IMR-90 (cell line): ENCODE measurements at regions not wholly inside any gene's neighbourhood (a gene's known extent, or its start where the extent isn't known, plus 50 kb on each side); places are given as distances from the start of the nearest gene placed in this dataset.

Experiments
- ATAC-seq: fragments of 200-7000 bp; cut with Tn5 transposase; 2 replicates; pipeline ENCODE4 v1.9.1; 2020; ENCODE audit warnings: low read depth, mild to moderate bottlenecking, moderate library complexity
- BruUV-seq: library from RNA; stranded (reverse); fragments of 400-500 nt; replicated peaks from 2 replicates; lab custom pipeline; 2021; lab: Mats Ljungman, UMichigan
- CTCF ChIA-PET: fragments of 300-600 bp; formaldehyde crosslinking; extraction: SDS; loops from one replicate; lab custom pipeline; 2021; ENCODE audit warnings: antibody characterized with exemption; lab: Yijun Ruan, JAX
- POLR2A ChIA-PET: fragments of 300-600 bp; sonication (Branson Sonifier 250); formaldehyde crosslinking; loops from one replicate; lab custom pipeline; 2022; ENCODE audit warnings: antibody characterized with exemption; ENCODE audit not compliant: unreplicated experiment; lab: Charles Lee
- DNase-seq: peaks from one replicate; pipeline ENCODE4 v3.0.0; 2013
- H2AFZ ChIP-seq: replicated peaks from 2 replicates; pipeline ENCODE3; 2013; ENCODE audit warnings: low read length, mild to moderate bottlenecking; ENCODE audit not compliant: poor library complexity
- H2AK5ac ChIP-seq: 2 replicates; pipeline ENCODE4 v1.6.1; 2013; ENCODE audit warnings: low read depth, low read length, inconsistent platforms
- H2AK9ac ChIP-seq: replicated peaks from 2 replicates; pipeline ENCODE3; 2013; ENCODE audit warnings: mild to moderate bottlenecking, low read depth, low read length, moderate library complexity; ENCODE audit not compliant: poor library complexity
- H2BK120ac ChIP-seq: 2 replicates; pipeline ENCODE4 v1.6.1; 2013; ENCODE audit warnings: low read depth, low read length, inconsistent platforms
- H2BK15ac ChIP-seq: 3 replicates; pipeline ENCODE4 v1.6.1; 2013; ENCODE audit warnings: low read depth, low read length, inconsistent platforms
- H2BK20ac ChIP-seq: 2 replicates; pipeline ENCODE4 v1.6.1; 2013; ENCODE audit warnings: low read depth, mild to moderate bottlenecking, inconsistent platforms, low read length, moderate library complexity
- H2BK5ac ChIP-seq: 2 replicates; pipeline ENCODE4 v1.6.1; 2013; ENCODE audit warnings: mild to moderate bottlenecking, low read depth, low read length, inconsistent platforms; ENCODE audit not compliant: poor library complexity, severe bottlenecking
- H3K14ac ChIP-seq: replicated peaks from 2 replicates; pipeline ENCODE4 v1.6.1; 2013; ENCODE audit warnings: low read depth, low read length, inconsistent platforms
- H3K18ac ChIP-seq: 2 replicates; pipeline ENCODE4 v1.6.1; 2013; ENCODE audit warnings: low read depth, low read length, control low read depth
- H3K23ac ChIP-seq: 2 replicates; pipeline ENCODE4 v1.6.1; 2013; ENCODE audit warnings: low read depth, low read length, inconsistent platforms
- H3K27ac ChIP-seq: 2 replicates; pipeline ENCODE4 v1.5.1; 2013; ENCODE audit warnings: mild to moderate bottlenecking, control low read depth, low read length; ENCODE audit not compliant: insufficient read depth
- H3K27me3 ChIP-seq: 2 replicates; pipeline ENCODE4 v1.6.1; 2013; ENCODE audit warnings: low read length; ENCODE audit not compliant: control insufficient read depth, insufficient read depth
- H3K36me3 ChIP-seq: 2 replicates; pipeline ENCODE4 v1.6.1; 2013; ENCODE audit warnings: low read length, mixed read lengths; ENCODE audit not compliant: control insufficient read depth, insufficient read depth
- H3K4ac ChIP-seq: 2 replicates; pipeline ENCODE4 v1.6.1; 2013; ENCODE audit warnings: low read depth, low read length, inconsistent platforms
- H3K4me1 ChIP-seq: 2 replicates; pipeline ENCODE4 v1.6.1; 2013; ENCODE audit warnings: low read length, mixed read lengths; ENCODE audit not compliant: control insufficient read depth, insufficient read depth
- H3K4me2 ChIP-seq: 2 replicates; pipeline ENCODE4 v1.6.1; 2013; ENCODE audit warnings: low read depth, mild to moderate bottlenecking, control low read depth, low read length, moderate library complexity
- H3K4me3 ChIP-seq: 2 replicates; pipeline ENCODE4 v1.5.1; 2013; ENCODE audit warnings: low read depth, mild to moderate bottlenecking, control low read depth, low read length, moderate library complexity; ENCODE audit not compliant: insufficient read depth
- H3K56ac ChIP-seq: 2 replicates; pipeline ENCODE4 v1.6.1; 2013; ENCODE audit warnings: low read length, inconsistent platforms; ENCODE audit not compliant: insufficient read depth; ENCODE audit errors: extremely low read depth
- H3K79me1 ChIP-seq, 2 experiments: 2 replicates each; pipeline ENCODE4 v1.6.1; 2013; ENCODE audit warnings: low read length in 2 of 2, inconsistent platforms in 1 of 2, low read depth in 1 of 2
- H3K9ac ChIP-seq: 2 replicates; pipeline ENCODE4 v1.6.1; 2013; ENCODE audit warnings: low read depth, low read length, control low read depth
- H3K9me1 ChIP-seq: 2 replicates; pipeline ENCODE4 v1.6.1; 2013; ENCODE audit warnings: low read length, inconsistent platforms; ENCODE audit not compliant: insufficient read depth
- H3K9me3 ChIP-seq: 2 replicates; pipeline ENCODE4 v1.6.1; 2013; ENCODE audit warnings: low read length; ENCODE audit not compliant: control insufficient read depth, insufficient read depth
- H4K20me1 ChIP-seq: 2 replicates; pipeline ENCODE4 v1.6.1; 2013; ENCODE audit warnings: low read length, inconsistent platforms; ENCODE audit not compliant: insufficient read depth
- H4K5ac ChIP-seq: 2 replicates; pipeline ENCODE4 v1.6.1; 2013; ENCODE audit warnings: mild to moderate bottlenecking, low read depth, low read length, control low read depth
- H4K8ac ChIP-seq, 2 experiments: 2 replicates each; pipeline ENCODE4 v1.6.1; 2013; ENCODE audit warnings: low read depth in 2 of 2, low read length in 2 of 2, control low read depth in 1 of 2, inconsistent platforms in 1 of 2
- H4K91ac ChIP-seq: 2 replicates; pipeline ENCODE4 v1.6.1; 2013; ENCODE audit warnings: low read depth, low read length, inconsistent platforms; ENCODE audit not compliant: insufficient read depth
- CEBPB ChIP-seq: IDR thresholded peaks from 2 replicates; pipeline ENCODE4 v1.6.1; 2012; ENCODE audit warnings: low read depth, low read length, improper control_type of control experiment
- CTCF ChIP-seq: conservative IDR thresholded peaks from 2 replicates; pipeline ENCODE4 v1.5.1; 2012; ENCODE audit warnings: mild to moderate bottlenecking, low read depth, low read length, improper control_type of control experiment
- FOS ChIP-seq: fragments of 150-350 bp; IDR thresholded peaks from 2 replicates; pipeline ENCODE4 v1.6.1; 2016; ENCODE audit warnings: low read depth, low read length
- POLR2A ChIP-seq: IDR thresholded peaks from 2 replicates; pipeline ENCODE4 v1.6.1; 2012; ENCODE audit warnings: mild to moderate bottlenecking, low read depth, low read length
- RFX5 ChIP-seq: IDR thresholded peaks from 2 replicates; pipeline ENCODE4 v1.8.0; 2012; ENCODE audit warnings: low read depth, mild to moderate bottlenecking, low read length, moderate library complexity
- WGBS, 2 experiments: methylation state at CpG; one replicate each; pipeline versions ENCODE4 v1.1.5 to v1.1.7; 2013; ENCODE audit warnings: missing lambda C conversion rate in 2 of 2; ENCODE audit not compliant: insufficient read length in 1 of 2; ENCODE audit errors: extremely low coverage in 2 of 2; 5-methylcytosine and 5-hydroxymethylcytosine counted together
- dilution Hi-C: fragments of 300-500 bp; cut with HindIII; formaldehyde crosslinking; loops from one replicate; pipeline ENCODE4 v1.14.3; 2018; ENCODE audit warnings: low sequenced_read_pairs; ENCODE audit not compliant: unreplicated experiment
- in situ Hi-C: fragments of 300-500 bp; cut with MboI; formaldehyde crosslinking; loops from 3 replicates; pipeline ENCODE4 v1.14.3; 2019; ENCODE audit warnings: low sequenced_read_pairs, inconsistent platforms, mixed read lengths
- intact Hi-C: fragments of 100-400 bp; cut with micrococcal nuclease; formaldehyde crosslinking; loops from 2 replicates; pipeline ENCODE4 v1.10.0; 2022

DNA sequence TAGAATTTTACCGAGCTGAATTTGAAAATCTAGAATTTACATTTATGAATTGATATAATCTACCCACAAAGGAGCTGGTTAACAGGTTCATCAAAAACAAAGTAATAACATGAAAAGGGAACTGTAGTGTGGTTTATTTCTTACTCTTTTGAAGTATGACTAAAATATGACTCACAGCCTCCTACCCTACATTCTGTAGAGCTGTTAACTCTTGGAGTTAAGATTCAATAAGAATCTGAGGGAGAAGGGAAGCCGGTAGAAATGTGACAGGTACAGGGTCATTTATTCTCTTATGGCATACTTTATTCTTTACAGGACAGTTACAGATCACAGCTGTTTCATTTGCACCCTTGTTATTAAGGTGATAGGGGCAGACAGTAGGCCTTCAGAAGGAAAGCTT lies 132.2 kb upstream of the FAM47B start:
- Histone ChIP-seq H4K8ac (no peak overlapping the region), H3K36me3 (no peaks in the 10 kb centered on the region), H3K56ac (no peak overlapping the region), H2BK5ac (peak overlapping the region; percentile 67), H3K4ac (no peak overlapping the region), H3K27me3 (no peaks in the 10 kb centered on the region), H2AK5ac (no peak overlapping the region), H3K4me2 (peak overlapping the region; percentile 99), H2AK9ac (no peak overlapping the region), H2BK15ac (no peak overlapping the region), H3K18ac (no peak overlapping the region), H3K9me1 (peaks cover 2% of the 10 kb centered on the region; the same call in 1 of the 2 replicates), H3K23ac (no peak overlapping the region), H3K27ac (no peak overlapping the region), H3K79me1 (no peaks in the 10 kb centered on the region), H3K14ac (no peak overlapping the region), H4K20me1 (no peaks in the 10 kb centered on the region), H2AFZ (no peak overlapping the region), H3K9ac (no peak overlapping the region), H3K4me3 (peak overlapping the region; percentile 18; the same call in 1 of the 2 replicates), H3K4me1 (peaks cover 3% of the 10 kb centered on the region; the same call in 1 of the 2 replicates), H3K9me3 (no peaks in the 10 kb centered on the region), H4K5ac (no peak overlapping the region), H2BK20ac (no peak overlapping the region), H4K91ac (no peak overlapping the region), H2BK120ac (no peak overlapping the region)
- dilution Hi-C loops (no loop called here), intact Hi-C loops (loop anchor here (10.0 kb wide), 1 partner anchor 156 kb away; the partner anchor contains the start of gene TMEM47), in situ Hi-C loops (no loop called here)
- DNase-seq (peak; percentile 60), ATAC-seq (peak; percentile 82)
- BruUV-seq, result no TSS peak
- ChIA-PET POLR2A (no interaction called here), CTCF (no interaction called here)
- TF ChIP-seq CEBPB, result no peak
- TF ChIP-seq RFX5, result no peak
- TF ChIP-seq FOS, result peak; percentile 53
- no peak for TF ChIP-seq CTCF
- no peak for TF ChIP-seq POLR2A
- WGBS, 2 experiments, result no CpG with 5 or more reads among the region's 2 CpGs
